NCI-H2171 (cell line): ENCODE measurements at regions not wholly inside any gene's neighbourhood (a gene's known extent, or its start where the extent isn't known, plus 50 kb on each side); places are given as distances from the start of the nearest gene placed in this dataset.
A peak's percentile ranks its signal among the peaks of the same experiment; 100 is the strongest.
"Not testable (repeated sequence)": the region's sequence is repeated elsewhere in the genome, so short reads cannot be mapped to it uniquely, and the experiment has no call there.

Experiments
- DNase-seq: peaks from one replicate; lab custom pipeline; 2025; lab: John Stamatoyannopoulos, UW

DNA sequence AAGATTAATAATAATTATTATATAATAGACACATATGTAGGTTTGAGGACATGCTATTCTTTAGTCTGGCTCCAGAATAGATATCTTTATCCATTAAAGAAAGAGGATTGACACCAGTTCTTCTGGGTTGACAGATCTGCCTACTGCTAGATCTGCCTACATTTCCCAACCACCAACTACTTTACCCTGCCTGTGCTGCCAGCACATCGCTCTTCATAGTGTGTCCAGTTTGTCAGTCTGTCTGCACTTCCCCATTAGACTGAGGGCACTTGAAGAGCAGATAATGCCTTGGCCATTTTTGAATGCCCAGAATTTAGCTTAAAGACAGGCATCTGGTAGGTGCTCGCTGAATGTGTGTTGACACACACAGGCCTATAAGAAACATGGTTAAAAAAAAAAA lies 910.1 kb upstream of the FAT3 start:
- no peak for DNase-seq

DNA sequence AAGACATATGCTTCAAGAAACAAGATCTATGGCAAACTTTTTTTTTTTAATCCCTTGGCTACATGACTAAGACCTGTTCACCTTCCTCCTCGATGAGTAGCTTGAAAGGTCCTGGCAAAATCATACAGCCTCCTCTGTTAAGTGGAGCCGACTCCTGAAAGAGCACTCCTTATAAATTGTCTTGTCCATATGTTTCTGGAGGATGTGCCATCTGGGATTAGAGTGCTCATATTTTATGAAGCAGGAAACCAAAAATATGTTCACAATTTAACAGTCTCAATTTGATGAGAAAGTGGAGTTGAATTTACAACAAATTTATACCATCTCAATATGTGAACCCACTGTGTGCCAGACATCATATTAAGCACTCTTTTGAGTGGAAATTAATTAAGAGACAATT lies 912.1 kb upstream of the FAT3 start:
- peak; percentile 61 for DNase-seq

DNA sequence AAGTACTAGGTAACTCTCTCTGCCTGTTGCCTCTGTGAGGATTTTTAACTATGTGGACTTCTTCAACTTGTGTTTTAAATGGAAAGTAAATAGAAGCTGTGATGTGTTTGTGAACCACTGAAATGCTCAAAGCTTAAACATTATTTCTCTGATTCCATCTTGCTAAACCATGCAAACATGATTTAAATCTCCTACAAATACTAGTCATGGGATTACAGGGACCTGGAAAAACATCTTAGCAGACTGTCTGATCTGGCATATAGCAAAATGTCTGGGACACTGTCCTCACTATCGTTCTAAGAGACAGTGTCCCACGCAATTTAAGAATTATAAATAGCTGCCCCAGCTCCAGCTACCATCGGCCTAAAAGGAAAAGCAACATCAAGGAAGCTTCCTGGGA lies 914.5 kb upstream of the FAT3 start:
- no peak for DNase-seq

DNA sequence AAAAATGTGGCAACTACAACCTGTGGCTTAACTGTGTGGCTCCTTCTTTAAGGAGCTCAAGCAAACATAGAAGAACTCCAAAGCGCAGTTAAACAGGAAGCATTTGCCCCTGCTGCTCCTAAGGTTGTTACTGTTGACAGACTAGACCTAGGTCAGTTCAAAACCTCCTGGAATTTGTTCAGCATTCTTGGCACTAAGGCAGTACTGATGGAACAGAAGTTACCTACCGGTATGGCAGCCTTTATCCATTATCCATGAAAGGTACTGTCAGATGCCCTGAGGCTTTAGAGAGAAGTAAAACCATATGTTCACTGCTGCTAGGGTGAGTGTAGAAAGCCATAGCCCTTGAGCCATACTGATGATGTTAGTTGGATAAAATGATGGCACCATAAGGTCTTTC lies 916.5 kb upstream of the FAT3 start:
- DNase-seq, result no peak

DNA sequence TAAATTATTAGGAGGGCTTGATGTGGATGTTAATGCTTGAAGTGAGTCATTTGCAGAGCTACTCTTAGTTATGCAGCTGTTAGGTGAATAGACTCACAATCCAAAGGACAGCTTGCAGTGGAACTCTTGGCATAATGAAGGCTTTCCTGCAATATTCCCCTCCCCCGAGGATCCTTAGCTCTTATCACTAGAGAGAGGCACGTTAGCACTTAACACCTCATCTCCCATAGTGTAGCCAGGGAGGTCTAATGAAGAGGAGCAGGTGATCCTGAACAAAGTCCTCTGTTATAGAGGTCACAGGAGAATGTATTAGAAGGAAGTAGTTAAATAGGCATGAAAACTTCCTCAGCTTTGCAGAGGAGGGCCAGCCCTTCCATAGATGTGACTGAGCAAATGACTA lies 919.2 kb upstream of the FAT3 start:
- DNase-seq, result no peak

DNA sequence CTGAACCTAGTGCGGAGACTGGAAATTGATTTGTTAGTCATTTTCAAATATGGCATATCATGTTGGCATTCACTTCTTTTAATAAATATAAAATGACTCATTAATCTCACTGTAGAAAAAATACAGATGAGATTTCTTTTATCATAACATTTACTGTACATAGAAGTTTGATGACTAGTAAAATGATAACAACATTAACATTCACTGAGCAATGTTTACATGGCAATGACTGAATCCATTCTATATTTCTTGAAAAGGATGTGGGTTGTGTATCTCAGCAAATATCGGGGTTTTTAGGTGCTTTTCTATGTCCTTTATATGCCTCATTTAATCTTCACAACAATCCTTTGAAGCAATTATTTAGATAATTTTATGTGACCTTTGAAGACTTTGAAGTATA lies 920.9 kb upstream of the FAT3 start:
- no peak for DNase-seq

DNA sequence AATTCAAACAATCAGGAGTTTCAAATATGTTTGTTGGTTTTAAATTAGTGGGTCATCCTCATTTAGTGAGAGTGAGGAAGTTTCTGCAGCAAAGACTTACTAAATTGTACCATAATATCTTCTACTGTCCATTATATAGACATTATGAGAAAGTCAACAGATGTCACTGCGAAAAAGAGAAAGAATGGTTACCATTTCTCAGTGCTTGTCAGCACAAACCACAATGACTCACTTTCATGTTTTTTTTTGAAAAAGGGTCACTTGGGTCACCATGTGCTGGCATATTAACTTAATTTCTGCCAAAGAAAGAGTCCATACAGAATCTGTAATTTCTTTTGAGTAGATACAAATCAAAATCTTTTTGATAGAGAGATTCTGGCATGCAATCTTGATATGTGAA lies 924.6 kb upstream of the FAT3 start:
- no peak for DNase-seq

DNA sequence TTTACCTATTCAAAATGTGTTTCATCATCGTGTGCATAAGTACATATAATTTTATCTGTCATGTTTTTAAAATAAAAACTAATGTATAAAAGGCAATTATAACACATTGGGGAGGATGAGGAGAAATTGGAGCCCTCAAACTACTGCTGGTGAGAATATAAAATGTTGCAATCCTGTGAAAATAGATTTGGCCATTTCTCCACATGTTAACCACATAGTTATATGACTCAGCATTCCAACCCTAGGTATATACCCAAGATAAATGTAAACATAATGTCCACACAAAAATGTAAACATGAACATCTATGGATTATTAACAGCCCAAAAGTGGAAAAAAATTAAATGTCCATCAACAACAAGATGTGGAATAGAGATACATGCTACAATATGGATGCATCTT lies 928.0 kb upstream of the FAT3 start:
- no peak for DNase-seq

DNA sequence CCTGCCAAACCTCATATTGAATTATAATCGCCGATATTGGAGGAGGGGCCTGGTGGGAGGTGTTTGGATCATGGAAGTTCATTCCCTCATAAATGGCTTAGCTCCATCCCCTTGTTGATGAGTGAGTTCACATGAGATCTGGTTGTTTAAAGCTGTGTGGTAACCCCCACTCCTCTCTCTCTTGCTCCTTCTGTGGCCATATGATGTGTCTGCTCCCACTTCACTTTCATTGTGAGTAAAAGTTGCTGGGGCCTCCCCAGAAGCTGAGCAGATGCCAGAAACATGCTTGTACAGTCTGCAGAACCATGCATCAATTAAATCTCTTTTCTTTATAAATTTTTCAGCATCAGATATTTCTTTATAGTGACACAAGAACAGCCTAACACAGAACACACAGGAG lies 929.0 kb upstream of the FAT3 start:
- DNase-seq, result no peak

DNA sequence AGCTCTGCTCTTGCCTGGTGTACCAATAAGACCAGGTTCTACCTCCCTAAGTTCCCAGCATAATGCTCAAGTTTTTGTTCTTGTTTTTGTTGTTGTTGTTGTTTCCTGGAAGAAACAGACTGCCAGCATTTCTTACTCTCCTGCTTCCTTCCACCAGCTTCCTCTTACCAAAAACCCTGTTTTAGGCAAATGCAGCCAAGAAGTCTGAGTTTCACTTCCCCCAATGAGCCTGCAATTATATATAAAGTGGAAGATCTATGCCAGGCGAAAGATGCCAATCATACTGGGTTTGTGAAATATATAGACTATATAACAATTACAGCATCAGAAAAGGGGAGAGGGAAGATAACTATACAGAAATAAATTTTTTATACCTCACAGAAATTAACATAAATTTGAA lies 931.5 kb upstream of the FAT3 start:
- no peak for DNase-seq

DNA sequence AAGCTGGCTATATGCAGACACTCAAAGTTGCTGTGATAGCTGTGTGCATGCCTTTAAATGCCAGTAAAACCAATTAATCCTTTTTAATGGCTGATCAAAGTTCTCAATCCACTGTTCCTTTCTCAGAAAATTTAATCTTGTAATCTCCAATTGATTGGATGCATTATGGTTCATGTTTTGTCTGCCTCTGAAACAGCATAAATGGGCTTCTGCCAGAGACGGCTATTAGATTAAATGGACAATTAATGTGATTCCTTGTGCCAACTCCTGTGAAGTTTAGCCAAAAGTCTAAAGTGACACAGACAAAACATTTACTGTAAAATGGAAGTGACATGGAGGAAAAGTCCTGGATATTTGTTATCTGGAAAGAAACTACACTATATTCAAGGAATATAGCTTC lies 952.5 kb upstream of the FAT3 start:
- no peak for DNase-seq

DNA sequence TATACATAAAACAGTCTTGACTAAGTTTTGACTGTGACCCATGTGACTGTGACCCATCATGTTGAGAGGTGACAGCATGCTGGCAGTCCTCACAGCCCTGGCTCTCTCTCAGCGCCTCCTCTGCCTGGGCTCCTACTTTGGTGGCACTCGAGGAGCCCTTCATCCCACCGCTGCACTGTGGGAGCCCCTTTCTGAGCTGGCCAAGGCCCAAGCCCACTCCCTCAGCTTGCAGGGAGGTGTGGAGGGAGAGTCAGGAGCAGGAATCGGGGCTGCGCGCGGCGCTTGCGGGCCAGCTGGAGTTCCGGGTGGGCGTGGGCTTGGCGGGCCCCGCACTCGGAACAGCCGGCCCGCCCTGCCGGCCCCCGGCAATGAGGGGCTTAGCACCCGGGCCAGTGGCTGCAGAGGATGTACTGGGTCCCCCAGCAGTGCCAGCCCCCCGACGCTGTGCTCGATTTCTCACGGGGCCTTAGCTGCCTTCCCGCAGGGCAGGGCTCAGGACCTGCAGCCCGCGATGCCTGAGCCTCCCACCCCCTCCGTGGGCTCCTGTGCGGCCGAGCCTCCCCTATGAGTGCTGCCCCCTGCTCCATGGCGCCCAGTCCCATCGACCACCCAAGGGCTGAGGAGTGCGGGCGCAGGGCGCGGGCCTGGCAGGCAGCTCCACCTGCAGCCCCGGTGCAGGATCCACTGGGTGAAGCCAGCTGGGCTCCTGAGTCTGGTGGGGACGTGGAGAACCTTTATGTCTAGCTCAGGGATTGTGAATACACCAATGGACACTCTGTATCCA lies 955.9 kb upstream of the FAT3 start:
- DNase-seq, result not testable (repeated sequence)

DNA sequence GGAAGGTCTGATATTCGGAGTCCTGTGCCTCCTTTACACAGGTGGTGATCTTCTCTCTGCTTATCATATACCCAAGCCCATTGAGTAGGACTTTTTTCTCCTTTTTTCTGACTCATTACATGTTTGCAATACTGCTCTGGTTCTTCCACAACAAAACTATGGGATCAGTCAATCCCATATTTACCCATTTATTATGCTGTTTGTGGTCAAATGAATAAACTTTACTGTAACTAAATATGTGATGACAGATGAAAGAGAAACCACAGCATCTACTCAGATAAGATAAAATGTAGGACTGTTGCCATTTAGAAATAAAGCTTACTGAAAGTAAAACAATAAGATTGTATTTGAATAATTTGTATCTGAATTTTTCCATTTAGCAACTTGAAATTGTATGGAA lies 958.7 kb upstream of the FAT3 start:
- no peak for DNase-seq

DNA sequence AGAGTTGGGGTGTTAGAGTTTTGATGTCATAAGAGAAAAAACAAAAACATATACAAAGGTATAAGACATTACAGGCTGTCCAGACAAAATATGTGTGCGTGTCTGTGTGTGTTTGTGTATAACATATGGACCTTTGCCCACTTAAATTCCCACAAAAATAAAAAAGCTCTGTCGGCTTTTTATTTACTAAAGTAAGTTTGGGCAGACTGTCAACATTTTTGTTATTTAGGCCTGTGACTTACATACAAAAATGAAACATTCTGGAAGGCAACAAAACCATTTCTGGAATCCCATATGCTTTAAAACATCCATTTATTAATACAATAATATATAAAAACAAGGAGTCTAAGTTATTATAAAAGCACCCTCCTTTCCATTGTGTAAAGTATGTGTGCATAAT lies 960.1 kb upstream of the FAT3 start:
- DNase-seq, result no peak

DNA sequence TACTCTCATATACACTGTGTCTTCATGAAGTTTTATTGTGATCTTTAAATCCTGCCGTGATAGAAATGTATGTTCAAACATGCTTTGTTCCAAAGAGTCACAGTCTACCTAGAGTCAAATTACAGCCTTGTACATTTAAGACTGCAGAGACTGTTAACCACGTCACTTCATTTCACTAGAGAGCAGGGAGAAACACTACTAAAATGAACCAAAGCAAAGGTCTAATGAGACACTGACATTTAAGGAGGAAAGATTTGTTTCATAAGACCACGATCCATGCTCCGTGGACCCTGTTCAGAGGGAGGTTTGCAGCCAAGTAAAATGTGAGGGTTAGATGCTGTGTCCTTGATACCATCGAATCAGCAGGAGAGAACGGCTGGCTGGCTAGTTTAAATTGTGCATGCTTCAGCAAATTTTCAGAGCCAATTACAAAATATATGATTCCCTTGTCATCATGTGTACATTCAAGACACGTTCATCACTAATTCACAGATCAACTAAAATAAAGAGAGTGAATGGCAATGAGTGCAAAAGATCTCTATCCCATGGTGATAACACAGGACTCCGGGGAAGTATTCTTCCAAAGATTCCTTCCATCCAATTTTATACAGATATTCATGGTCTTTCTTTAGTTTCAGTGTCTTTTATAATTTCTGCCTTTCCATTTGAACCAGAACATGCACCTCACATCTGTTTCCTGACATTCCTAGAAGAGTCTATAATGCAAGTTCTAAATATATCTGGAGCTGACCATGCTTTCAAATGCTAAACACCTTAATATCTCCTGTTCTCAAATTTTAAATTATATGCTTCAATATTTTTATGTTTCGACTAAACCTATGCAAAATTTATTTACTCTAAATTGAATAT lies 960.9 kb upstream of the FAT3 start:
- no peak for DNase-seq

DNA sequence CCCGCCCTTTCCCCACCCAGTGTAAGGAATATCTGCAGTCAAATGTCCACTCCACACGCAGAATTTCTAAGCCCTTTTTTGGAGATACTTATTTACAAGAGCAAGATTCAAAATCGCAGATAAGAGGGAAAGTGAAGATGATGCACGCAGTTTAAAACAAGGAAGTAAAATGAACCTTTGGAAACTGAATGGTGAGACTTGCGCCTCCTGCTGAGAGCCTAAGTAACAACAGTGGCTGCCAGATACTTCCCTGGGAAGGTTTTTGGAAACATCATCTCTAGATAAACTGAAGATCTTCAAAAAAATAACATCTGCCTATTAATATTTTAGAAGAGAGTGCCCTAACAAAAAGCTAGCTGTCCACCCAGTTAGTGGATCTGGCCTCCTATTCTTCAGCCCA lies 963.1 kb upstream of the FAT3 start:
- no peak for DNase-seq

DNA sequence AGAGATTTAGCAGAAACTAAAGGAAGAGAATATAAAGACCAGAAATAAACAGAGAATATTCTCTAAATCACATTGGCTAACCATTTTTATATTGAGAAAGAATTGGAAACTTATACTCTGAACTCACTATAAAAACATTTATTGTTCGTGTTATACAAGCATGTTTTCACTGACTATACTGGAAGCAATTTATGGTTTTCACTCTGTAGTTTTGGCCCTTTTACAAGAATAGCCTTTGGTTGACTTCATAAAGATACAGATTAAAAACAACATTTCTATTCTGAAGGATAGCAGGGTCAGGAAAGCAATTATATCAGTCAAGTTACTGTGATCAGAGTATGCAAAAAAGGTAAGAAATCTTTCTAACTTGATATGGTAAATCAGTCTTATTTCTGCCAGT lies 965.7 kb upstream of the FAT3 start:
- no peak for DNase-seq

DNA sequence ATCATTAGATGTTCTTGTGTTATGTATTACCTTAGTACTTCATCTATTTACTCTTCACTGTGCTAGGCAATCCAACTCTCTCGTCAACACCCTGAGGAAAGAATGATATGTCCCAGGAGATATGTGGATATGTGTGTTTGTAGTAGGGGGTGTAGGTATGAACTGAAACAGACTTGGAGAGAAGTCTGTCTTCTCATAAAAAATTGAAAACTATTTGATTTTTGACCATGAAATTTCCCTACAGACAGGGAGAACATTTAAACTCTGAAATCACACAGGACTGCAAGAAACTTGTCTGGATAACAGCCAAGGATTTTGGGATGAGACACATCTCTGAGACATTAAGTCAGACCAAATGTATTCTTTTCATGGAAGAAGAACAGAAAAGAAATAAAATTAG lies 967.0 kb upstream of the FAT3 start:
- no peak for DNase-seq

DNA sequence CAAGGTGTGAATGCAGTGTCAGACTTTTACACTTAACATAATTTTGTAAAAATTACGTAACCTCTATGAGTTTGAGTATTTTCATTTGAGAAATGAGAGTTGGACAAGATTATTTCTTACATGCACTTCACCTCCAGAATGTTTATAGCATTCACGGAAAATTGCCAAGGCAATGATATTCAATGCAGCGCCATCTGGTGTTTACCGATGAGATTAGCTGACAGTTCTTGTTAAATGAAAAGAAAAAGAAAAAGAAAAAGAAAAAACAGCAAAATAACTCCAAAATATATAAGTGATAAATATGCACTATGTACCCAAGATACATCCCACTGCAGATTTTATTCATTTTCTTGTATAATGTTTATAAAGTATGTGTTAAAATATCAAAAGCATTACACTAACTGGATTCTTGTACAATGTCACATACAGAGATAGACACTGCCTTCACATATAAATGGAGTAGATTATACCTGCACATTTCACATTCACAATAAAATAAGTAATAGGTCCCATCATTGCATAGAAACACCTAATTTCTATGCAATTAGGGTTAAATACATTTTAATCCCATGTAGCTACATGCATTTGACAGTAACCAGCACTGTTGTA lies 976.3 kb upstream of the FAT3 start:
- DNase-seq, result peak; percentile 18

DNA sequence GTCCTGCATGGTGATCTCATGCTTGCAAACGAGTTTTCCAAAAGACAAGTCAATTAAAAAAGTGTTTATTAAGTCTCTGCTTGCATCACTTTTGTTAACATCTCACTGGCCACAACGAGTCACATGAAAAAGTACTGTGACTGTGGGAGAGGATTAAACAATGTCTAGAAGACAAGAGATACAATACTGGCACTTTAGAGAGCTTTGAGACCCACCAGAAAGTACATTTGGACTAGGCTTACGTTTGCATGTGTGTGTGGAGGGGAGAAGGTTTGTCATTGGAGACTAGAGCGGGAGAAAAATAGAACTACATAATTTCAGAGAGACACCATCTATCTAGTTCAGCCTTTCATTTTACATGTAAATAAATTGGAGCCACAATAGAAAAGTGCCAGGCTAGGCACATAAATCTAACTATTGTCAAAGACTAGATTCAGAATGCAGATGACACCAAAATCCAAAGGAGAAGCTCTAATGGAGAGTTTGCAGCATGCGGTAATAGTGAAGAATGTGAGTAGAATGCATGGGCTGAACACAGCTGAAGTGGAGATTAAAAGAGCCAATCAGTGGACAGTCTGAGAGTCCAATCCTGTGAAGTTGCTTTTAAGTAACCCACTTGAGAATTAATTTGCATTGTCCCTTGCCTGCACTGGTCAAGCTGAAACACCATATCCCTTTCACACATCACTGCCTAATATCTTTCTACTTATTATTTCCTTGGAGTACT lies 977.4 kb upstream of the FAT3 start:
- DNase-seq, result no peak

DNA sequence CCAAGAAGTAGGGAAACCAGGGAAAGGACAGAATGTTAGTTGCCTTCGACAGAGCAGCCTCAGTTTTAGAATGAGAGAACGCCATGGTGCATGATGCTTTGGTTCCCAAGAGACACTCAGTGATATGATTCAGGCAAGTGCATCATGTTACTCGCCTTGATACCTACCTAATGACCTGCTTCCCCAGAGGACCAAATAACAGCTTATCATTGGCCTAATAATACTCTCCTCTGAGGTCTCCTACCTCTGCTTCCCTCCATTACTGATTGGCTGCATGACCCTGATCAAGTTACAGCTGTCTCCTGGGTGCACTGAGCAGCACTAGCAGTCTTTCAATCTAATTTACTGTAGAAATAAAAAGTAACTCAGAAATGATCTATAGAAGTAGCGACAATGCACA lies 979.7 kb upstream of the FAT3 start:
- peak; percentile 3 for DNase-seq

DNA sequence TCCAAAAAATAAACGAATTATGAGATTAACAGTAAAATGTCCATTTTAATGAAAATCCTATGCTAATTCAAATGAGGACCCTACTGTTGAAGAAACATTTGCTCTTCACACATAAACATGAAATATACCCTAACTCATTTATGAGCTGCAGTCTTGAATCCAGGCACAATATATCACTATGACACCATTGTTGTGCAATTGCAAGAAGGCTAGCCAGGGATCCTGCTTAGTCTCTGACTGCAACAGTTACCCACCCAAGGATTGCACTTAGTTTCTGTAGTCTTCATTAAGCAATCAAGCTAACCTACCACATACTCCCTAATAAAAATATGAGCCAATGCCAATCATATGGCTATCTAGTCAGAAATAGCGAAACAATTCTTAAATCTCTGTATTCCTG lies 981.0 kb upstream of the FAT3 start:
- DNase-seq, result no peak

DNA sequence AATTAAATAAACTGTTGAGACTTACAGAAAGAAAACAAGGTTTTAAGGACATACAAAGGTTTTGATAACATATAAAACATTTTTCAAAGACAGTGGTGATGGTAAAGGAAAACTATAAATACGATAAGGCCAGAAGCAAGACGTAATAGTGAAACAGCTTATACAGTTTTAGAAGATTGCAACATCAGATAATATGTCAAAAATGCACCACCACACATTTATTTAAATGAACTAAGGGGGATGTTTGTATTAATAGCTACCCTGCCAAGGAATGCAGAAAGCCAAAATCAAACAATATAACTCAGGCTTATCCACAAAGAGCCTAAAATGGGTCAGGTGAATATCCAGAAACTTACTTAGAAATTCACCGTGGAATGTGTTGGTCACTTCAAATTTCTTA lies 981.6 kb upstream of the FAT3 start:
- no peak for DNase-seq
